ENCODE measurements at regions not wholly inside any gene's neighbourhood (a gene's known extent, or its start where the extent isn't known, plus 50 kb on each side); places are given as distances from the start of the nearest gene placed in this dataset.
"Not testable (repeated sequence)": the region's sequence is repeated elsewhere in the genome, so short reads cannot be mapped to it uniquely, and the experiment has no call there.

DNA sequence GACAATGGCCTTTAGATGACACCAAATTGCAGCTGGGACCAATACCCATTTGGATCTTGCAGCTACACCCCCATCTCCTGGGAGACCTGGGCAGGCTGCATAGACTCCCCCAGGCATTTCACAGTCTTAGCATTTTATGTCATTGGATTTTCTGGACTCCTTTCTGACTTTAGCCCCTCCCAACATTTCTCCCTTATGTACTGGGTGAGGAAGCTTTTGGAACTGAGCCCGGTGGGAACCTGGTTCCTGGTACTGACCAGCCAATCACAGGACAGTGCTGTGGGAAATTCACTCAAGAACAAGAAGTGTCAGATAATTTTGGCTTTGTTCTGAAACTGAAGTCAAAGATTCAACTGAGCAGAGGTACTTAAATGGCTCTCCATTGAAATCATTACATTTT is 177.7 kb downstream of the ACTR3B start (continued):
- TF ChIP-seq, protein P1, sequence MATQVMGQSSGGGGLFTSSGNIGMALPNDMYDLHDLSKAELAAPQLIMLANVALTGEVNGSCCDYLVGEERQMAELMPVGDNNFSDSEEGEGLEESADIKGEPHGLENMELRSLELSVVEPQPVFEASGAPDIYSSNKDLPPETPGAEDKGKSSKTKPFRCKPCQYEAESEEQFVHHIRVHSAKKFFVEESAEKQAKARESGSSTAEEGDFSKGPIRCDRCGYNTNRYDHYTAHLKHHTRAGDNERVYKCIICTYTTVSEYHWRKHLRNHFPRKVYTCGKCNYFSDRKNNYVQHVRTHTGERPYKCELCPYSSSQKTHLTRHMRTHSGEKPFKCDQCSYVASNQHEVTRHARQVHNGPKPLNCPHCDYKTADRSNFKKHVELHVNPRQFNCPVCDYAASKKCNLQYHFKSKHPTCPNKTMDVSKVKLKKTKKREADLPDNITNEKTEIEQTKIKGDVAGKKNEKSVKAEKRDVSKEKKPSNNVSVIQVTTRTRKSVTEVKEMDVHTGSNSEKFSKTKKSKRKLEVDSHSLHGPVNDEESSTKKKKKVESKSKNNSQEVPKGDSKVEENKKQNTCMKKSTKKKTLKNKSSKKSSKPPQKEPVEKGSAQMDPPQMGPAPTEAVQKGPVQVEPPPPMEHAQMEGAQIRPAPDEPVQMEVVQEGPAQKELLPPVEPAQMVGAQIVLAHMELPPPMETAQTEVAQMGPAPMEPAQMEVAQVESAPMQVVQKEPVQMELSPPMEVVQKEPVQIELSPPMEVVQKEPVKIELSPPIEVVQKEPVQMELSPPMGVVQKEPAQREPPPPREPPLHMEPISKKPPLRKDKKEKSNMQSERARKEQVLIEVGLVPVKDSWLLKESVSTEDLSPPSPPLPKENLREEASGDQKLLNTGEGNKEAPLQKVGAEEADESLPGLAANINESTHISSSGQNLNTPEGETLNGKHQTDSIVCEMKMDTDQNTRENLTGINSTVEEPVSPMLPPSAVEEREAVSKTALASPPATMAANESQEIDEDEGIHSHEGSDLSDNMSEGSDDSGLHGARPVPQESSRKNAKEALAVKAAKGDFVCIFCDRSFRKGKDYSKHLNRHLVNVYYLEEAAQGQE (tag by site-specific recombination; IDR thresholded peaks at IDR 0.05): no peak
- no peak for TF ChIP-seq ZNF701 (tag by site-specific recombination; IDR thresholded peaks at IDR 0.05)

DNA sequence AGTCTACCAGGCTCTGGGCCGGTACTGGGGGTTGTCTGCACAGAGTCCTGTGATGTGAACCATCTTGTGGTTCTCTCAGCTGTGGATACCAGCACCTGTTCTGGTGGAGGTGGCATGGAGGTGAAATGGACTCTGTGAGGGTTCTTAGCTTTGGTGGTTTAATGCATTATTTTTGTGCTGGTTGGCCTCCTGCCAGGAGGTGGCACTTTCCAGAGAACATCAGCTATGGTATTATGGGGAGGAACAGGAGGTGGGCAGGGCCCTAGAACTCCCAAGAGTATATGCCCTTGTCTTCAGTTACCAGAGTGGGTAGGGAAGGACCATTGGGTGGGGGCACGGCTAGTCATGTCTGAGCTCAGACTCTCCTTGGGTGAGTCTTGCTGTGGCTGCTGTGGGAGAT is 187.1 kb downstream of the ACTR3B start:
- H3K36me3 ChIP-seq (ENCODE audit: control insufficient read depth in 2 of 2, insufficient read depth in 1 of 2, low read length in 2 of 2); H3K9me3 ChIP-seq (ENCODE audit: control insufficient read depth, insufficient read depth, low read depth, low read length); CTCF ChIA-PET; POLR2A ChIA-PET; H3K27ac ChIP-seq (ENCODE audit: extremely low read depth, low read depth, low read length); H3K4me3 ChIP-seq (ENCODE audit: low read depth, low read length); H3K4me1 ChIP-seq (ENCODE audit: control insufficient read depth, insufficient read depth, low read length): not testable (repeated sequence)

DNA sequence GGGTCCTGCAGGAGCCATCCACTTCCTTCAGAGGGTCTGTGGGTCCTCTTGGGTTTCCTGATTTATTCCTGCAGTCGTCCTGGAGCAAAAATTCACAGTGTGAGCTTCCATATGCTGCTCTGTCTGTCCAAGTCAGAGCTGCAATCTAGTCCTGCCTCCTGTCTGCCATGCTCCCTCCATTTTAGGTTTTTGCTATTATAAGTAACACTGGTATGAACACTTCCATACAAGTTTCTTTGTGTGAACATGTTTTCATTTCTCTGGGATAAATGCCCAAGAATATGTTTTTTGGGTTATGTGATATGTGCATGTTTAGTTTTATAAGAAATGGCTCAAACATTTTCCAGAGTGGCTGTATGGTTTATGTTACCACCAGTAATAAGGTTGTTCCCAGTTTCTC is 188.1 kb downstream of the ACTR3B start:
- no peak overlapping the region for H3K4me3 ChIP-seq (ENCODE audit: low read depth, low read length)
- H3K36me3 ChIP-seq (ENCODE audit: control insufficient read depth in 2 of 2, insufficient read depth in 1 of 2, low read length in 2 of 2): no peaks in the 10 kb centered on the region
- no peaks in the 10 kb centered on the region for H3K9me3 ChIP-seq (ENCODE audit: control insufficient read depth, insufficient read depth, low read depth, low read length)
- ChIA-PET POLR2A (no interaction called here), CTCF (interaction anchor here (0.6 kb wide), 1 partner anchor 108 kb away, joined by 3 read pairs; no protein-coding TSS in a partner anchor)
- TF ChIP-seq, protein P2, sequence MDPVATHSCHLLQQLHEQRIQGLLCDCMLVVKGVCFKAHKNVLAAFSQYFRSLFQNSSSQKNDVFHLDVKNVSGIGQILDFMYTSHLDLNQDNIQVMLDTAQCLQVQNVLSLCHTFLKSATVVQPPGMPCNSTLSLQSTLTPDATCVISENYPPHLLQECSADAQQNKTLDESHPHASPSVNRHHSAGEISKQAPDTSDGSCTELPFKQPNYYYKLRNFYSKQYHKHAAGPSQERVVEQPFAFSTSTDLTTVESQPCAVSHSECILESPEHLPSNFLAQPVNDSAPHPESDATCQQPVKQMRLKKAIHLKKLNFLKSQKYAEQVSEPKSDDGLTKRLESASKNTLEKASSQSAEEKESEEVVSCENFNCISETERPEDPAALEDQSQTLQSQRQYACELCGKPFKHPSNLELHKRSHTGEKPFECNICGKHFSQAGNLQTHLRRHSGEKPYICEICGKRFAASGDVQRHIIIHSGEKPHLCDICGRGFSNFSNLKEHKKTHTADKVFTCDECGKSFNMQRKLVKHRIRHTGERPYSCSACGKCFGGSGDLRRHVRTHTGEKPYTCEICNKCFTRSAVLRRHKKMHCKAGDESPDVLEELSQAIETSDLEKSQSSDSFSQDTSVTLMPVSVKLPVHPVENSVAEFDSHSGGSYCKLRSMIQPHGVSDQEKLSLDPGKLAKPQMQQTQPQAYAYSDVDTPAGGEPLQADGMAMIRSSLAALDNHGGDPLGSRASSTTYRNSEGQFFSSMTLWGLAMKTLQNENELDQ (tag by site-specific recombination; IDR thresholded peaks at IDR 0.05; ENCODE audit: low read depth): no peak
- no peak for TF ChIP-seq SP3 (tag by site-specific recombination; IDR thresholded peaks at IDR 0.05)
- no peak for TF ChIP-seq TRIM28 (IDR thresholded peaks at IDR 0.05; ENCODE audit: borderline replicate concordance, low read length)
- no peak for TF ChIP-seq ZSCAN30 (tag by site-specific recombination; IDR thresholded peaks at IDR 0.05)
- no peak for TF ChIP-seq ZNF146 (tag by site-specific recombination; IDR thresholded peaks at IDR 0.05)
- no peak for TF ChIP-seq ZBTB48 (tag by site-specific recombination; IDR thresholded peaks at IDR 0.05)
- no peak for TF ChIP-seq ZNF248 (tag by site-specific recombination; IDR thresholded peaks at IDR 0.05)
- no peak for TF ChIP-seq ZNF274 (IDR thresholded peaks at IDR 0.05; ENCODE audit: low read length)
- no peak for TF ChIP-seq ZNF274 (tag by site-specific recombination; IDR thresholded peaks at IDR 0.05; ENCODE audit: borderline replicate concordance)
- no peaks in the 10 kb centered on the region for H3K4me1 ChIP-seq (ENCODE audit: control insufficient read depth, insufficient read depth, low read length)
- no peak overlapping the region for H3K27ac ChIP-seq (ENCODE audit: extremely low read depth, low read depth, low read length)

DNA sequence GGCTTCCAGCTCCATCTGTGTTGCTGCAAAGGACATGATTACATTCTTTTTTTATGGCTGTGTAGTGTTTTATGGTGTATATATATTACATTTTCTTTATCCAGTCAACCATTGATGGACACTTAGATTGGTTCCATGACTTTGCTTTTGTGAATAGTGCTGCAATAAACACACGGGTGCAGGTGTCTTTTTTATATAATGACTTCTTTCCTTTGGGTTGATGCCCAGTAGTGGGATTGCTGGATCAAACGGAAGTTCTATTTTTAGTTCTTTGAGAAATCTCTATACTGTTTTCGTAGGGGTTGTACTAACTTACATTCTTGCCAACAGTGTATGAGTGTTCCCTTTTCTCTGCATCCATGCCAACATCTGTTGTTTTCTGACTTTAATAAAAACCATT is 189.7 kb downstream of the ACTR3B start:
- Histone ChIP-seq H3K4me1 (ENCODE audit: control insufficient read depth, insufficient read depth, low read length) (no peaks in the 10 kb centered on the region), H3K9me3 (ENCODE audit: control insufficient read depth, insufficient read depth, low read depth, low read length) (no peaks in the 10 kb centered on the region), H3K4me3 (ENCODE audit: low read depth, low read length) (no peak overlapping the region), H3K36me3 (ENCODE audit: control insufficient read depth in 2 of 2, insufficient read depth in 1 of 2, low read length in 2 of 2) (no peaks in the 10 kb centered on the region), H3K27ac (ENCODE audit: extremely low read depth, low read depth, low read length) (no peak overlapping the region)
- TF ChIP-seq GLIS2 (tag by site-specific recombination; IDR thresholded peaks at IDR 0.05): no peak
- TF ChIP-seq, protein P3, sequence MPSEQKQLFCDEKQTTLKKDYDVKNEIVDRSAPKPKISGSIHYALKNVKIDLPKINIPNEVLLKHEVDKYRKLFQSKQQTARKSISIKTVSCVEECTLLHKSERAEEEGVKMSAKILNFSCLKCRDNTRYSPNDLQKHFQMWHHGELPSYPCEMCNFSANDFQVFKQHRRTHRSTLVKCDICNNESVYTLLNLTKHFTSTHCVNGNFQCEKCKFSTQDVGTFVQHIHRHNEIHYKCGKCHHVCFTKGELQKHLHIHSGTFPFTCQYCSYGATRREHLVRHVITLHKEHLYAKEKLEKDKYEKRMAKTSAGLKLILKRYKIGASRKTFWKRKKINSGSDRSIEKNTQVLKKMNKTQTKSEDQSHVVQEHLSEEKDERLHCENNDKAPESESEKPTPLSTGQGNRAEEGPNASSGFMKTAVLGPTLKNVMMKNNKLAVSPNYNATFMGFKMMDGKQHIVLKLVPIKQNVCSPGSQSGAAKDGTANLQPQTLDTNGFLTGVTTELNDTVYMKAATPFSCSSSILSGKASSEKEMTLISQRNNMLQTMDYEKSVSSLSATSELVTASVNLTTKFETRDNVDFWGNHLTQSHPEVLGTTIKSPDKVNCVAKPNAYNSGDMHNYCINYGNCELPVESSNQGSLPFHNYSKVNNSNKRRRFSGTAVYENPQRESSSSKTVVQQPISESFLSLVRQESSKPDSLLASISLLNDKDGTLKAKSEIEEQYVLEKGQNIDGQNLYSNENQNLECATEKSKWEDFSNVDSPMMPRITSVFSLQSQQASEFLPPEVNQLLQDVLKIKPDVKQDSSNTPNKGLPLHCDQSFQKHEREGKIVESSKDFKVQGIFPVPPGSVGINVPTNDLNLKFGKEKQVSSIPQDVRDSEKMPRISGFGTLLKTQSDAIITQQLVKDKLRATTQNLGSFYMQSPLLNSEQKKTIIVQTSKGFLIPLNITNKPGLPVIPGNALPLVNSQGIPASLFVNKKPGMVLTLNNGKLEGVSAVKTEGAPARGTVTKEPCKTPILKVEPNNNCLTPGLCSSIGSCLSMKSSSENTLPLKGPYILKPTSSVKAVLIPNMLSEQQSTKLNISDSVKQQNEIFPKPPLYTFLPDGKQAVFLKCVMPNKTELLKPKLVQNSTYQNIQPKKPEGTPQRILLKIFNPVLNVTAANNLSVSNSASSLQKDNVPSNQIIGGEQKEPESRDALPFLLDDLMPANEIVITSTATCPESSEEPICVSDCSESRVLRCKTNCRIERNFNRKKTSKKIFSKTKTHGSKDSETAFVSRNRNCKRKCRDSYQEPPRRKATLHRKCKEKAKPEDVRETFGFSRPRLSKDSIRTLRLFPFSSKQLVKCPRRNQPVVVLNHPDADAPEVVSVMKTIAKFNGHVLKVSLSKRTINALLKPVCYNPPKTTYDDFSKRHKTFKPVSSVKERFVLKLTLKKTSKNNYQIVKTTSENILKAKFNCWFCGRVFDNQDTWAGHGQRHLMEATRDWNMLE (tag by site-specific recombination; conservative IDR thresholded peaks at IDR 0.05; ENCODE audit: low read depth): no peak
- TF ChIP-seq ZNF473 (tag by site-specific recombination; IDR thresholded peaks at IDR 0.05): no peak
- TF ChIP-seq ZNF366 (tag by site-specific recombination; conservative IDR thresholded peaks at IDR 0.05): no peak
- TF ChIP-seq MEIS1 (CRISPR knock-in tag; IDR thresholded peaks at IDR 0.05; ENCODE audit: borderline replicate concordance): no peak
- TF ChIP-seq ZNF19 (tag by site-specific recombination; IDR thresholded peaks at IDR 0.05; ENCODE audit: low read depth): no peak
- TF ChIP-seq ZNF140 (tag by site-specific recombination; IDR thresholded peaks at IDR 0.05): no peak
- TF ChIP-seq MYNN (tag by site-specific recombination; IDR thresholded peaks at IDR 0.05; ENCODE audit: borderline replicate concordance): no peak
- no peak for TF ChIP-seq ZNF175 (tag by site-specific recombination; IDR thresholded peaks at IDR 0.05)
- POLR2A ChIA-PET: no interaction called here
- CTCF ChIA-PET: no interaction called here
